Vagina (tissue), 2 donors: ENCODE measurements at regions not wholly inside any gene's neighbourhood (a gene's known extent, or its start where the extent isn't known, plus 50 kb on each side); places are given as distances from the start of the nearest gene placed in this dataset.

Source experiments
- POLR2AphosphoS5 ChIP-seq, 2 donors: sonication (generic); formaldehyde crosslinking; IDR thresholded peaks; one replicate each; pipeline ENCODE4 v1.9.0; 2017; ENCODE audit warnings: antibody characterized with exemption in 2 of 2, mild to moderate bottlenecking in 2 of 2, low read depth in 1 of 2; ENCODE audit not compliant: insufficient read depth in 1 of 2
- TF ChIP-seq, protein P1 (sequence below), 3 experiments: fragments of 450-650 bp in 2 of 3; fragments of 200-600 bp in 1 of 3; sonication (generic) in 1 of 3; IDR thresholded peaks; one replicate each; pipeline ENCODE4 v1.5.1; 2017 to 2019; ENCODE audit warnings: antibody characterized with exemption in 3 of 3, mild to moderate bottlenecking in 2 of 3, moderate library complexity in 2 of 3

DNA sequence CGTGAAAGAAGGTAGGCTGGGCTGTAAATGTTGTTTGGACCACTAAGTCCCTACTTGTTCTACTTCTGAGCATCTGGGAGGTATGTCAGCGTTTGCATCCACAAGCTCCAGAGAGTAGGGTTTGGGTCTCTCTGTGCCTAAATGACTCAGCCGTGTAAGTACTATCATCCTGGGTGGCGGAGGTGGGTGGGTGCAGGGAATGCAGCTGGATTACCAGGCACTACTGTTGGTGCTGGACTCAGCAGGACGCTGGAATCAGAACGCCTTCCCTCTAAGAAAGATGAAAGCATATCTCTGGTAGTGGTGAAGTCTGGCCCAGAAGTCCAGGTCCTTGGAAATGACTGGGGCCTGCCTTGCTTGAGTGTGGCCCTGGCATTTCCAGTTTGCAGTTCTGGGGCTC is 289.7 kb downstream of the PCNX1 start:
- TF ChIP-seq POLR2AphosphoS5 (IDR thresholded peaks at IDR 0.05; ENCODE audit: insufficient read depth in 1 of 2, low read depth in 1 of 2) = no peak
- TF ChIP-seq, protein P1, sequence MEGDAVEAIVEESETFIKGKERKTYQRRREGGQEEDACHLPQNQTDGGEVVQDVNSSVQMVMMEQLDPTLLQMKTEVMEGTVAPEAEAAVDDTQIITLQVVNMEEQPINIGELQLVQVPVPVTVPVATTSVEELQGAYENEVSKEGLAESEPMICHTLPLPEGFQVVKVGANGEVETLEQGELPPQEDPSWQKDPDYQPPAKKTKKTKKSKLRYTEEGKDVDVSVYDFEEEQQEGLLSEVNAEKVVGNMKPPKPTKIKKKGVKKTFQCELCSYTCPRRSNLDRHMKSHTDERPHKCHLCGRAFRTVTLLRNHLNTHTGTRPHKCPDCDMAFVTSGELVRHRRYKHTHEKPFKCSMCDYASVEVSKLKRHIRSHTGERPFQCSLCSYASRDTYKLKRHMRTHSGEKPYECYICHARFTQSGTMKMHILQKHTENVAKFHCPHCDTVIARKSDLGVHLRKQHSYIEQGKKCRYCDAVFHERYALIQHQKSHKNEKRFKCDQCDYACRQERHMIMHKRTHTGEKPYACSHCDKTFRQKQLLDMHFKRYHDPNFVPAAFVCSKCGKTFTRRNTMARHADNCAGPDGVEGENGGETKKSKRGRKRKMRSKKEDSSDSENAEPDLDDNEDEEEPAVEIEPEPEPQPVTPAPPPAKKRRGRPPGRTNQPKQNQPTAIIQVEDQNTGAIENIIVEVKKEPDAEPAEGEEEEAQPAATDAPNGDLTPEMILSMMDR (IDR thresholded peaks at IDR 0.05) = no peak
